COR-L47 (cell line): ENCODE measurements at regions not wholly inside any gene's neighbourhood (a gene's known extent, or its start where the extent isn't known, plus 50 kb on each side); places are given as distances from the start of the nearest gene placed in this dataset.

Experiments
- DNase-seq: peaks from one replicate; lab custom pipeline; 2025; lab: John Stamatoyannopoulos, UW

DNA sequence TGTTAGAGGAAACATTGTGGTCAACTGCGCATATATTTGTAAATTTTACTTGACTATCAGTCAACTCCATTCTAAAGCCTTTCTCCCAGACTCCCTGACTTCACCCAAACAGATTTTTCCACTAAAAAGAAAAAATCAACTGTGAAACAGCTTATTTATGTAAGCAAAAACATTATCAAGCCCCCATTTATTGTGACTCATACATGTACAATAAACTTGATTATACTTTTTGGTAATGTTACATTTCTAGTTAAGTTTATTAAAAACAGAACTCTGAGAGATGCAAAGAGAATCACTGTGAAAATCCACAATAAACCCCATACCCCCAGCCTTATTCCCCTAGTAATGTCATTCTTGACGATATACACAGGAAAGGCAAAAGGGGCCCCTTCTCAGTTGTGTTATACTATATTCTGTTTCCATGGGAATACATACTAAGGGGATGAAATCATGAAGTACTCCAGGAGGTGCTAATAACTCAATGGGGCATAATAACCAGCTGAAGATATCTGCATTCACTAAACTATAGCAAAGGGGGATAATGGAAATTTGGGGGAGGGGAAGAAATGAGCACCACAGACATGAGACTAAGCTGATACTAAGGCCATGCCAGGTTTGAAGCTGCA lies 616.0 kb downstream of the ACTL7B start:
- DNase-seq = no peak

DNA sequence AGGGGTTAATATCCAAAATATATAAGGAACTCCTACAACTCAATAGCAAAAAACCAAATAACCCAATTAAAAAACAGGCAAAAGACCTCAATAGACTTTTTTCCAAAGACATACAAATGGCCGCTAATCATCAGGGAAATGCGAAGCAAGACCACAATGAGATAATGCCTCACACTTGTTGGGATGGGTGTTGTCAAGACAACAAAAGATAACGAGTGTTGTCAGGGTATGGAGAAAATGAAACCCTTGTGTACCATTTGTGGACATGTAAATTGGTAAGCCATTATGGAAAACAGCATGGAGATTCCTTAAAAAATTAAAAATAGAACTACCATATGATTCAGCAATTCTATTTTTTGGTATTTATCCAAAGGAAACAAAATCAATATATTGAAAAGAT lies 620.2 kb downstream of the ACTL7B start:
- no peak for DNase-seq

- no peak for DNase-seq
Measured at GRCh38 chr9:108234811-108235210, 621.0 kb downstream of the ACTL7B start.

DNA sequence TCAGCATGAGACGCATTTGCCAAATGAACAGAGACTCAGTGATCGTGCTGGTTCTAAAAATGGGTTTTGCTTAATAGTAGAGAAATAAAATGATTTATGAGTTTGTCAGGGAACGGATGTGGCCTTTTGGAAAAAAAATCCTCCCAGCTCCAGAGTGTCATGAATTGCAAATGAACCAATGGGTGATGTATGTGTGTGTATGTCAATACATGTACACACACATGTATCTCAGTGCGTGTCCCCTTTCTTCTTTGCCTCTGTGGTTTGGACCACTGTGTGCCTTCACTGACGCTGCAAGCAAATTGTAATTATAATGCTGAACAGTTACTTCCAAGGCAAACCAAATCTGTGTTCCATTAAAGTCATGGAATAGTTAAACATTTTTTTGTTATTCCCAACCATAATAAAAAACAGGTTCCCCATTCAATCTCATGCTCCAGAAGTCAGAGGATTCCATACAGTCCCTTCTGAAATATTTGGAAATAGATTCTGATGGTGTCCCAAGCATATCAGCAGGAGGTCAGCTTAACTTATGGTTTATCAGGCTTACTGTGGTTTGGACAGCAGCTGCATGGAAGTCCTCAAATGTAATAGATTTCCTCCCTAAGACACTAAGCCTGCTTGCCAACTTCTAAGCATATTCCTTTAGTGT lies 630.5 kb downstream of the ACTL7B start:
- no peak for DNase-seq

DNA sequence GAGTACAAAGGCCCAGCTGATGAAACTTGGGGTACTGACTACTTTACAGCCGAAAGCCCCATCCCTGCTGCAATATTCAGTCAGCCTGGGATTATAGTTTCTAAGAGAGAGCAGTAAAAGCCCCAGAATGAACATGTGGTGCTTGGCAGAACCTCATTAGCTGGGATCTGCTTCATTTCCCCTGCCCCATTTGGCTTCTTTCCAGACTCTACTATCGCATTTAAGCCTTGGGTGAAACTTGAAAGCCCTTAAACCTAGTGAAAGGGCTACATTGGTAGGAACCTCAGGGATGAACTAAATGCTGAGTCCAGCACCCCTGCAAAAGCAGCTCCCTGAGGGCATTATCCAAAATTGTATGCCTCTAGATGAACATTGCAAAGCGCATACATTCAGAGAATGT lies 631.1 kb downstream of the ACTL7B start:
- no peak for DNase-seq

DNA sequence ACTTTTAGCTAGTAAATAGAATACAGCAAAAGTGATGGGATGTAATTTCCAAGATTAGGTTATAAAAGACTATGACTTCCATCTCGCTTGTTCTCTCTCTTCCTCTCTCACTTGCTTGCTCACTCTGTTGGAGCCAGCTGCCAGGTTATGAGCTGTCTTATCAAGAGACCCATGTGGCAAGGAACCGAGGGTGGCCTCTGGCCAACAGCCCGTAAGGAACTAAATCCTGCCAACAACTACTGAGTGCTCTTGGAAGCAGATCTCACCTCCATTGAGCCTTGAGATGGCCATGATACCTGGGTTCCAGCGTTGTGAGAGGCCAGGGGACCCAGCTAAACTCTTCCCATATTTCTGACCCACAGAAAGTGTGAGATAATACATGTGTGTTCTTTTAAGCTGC lies 636.1 kb downstream of the ACTL7B start:
- no peak for DNase-seq

- DNase-seq = no peak
Measured at GRCh38 chr9:108217431-108218349, 638.1 kb downstream of the ACTL7B start.

DNA sequence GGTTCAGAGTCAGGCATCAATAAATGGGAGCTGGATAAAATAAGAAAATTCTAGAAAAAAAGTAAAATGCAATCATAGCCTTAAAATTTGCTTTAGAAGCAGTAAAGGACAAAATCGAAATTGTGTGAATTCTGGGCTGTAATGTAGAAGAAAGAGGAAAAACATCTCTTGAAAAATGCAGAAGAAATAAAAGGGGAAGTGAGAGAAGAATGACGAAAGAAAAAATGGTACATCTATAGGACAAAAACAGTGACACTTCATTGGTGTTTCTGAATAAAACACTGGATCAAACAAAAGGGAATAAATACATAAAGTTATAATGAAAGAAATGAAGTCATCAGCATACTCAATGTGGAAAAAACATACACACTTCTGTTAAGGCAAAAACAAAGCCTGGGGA lies 642.3 kb downstream of the ACTL7B start:
- DNase-seq = no peak

DNA sequence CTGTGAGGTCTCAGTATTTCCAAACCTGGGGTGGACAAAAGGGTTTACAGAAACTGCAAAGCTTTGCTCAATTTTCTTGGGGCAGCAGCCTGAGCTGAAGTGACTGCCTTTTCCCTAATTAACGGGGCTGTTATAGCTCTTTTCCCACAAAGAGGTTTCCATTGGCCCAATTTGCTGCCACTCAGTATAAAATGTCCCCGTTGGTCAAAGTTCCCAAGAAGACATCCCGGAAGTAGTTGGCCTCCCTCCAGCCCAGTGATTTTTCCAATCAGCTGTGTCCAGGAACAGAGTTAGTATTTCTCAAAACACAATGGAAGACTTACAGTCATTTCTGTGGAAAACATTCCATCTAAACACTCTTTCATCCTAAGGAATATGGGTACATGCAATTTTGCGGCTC lies 643.6 kb downstream of the ACTL7B start:
- DNase-seq = no peak

DNA sequence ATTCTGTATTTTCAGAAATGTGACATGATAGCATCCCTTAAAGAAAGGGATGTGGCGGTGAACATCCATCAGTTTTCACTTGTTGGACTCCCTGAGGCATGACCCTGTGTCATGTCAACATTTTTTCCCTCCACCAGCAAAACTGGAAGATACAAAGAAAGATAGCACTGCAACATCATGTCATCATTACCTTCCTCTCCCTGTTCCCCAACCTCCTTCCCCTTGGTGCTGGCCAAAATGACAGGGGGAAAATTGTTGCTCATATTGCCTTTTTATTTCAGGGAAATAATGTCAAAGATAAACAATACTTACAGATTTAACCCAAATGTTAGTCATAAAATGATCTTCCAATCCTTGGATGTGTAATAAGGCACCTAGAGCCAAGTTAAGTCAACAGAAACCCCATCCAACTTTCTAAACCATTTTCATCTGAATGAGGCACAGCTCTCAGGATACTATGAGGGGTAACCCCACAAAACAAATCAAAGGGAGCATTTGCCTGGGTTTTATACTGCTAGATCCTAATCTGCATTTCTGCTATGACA lies 644.3 kb downstream of the ACTL7B start:
- DNase-seq = no peak

DNA sequence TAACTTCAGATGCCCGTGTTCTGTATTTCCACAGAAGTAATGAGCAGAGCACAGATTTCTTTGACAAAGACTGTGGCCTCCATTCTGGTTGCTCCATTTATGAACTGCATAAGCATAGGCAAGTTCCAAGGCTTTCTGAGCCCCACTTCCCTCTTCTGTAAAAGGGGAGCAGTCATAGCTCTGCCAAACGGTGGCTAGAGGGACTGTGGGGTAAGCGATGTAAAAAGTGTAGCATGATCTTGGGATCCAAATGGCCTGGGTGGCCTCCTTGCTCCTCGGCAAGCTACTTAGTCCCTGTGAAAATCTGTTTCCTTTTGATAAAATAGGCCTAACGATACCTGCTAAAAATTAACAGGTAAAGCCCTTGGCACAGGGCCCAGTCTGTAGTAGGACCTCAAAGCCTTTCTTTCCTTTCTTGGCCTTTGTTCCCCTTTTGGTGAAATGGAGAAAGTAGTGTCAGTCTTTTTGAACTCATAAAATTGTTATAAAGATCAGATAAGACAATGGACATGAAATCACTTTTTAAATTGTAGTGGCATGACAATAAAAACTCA lies 646.6 kb downstream of the ACTL7B start:
- DNase-seq = no peak

- no peak for DNase-seq
Measured at GRCh38 chr9:108207561-108208165, 648.1 kb downstream of the ACTL7B start.

DNA sequence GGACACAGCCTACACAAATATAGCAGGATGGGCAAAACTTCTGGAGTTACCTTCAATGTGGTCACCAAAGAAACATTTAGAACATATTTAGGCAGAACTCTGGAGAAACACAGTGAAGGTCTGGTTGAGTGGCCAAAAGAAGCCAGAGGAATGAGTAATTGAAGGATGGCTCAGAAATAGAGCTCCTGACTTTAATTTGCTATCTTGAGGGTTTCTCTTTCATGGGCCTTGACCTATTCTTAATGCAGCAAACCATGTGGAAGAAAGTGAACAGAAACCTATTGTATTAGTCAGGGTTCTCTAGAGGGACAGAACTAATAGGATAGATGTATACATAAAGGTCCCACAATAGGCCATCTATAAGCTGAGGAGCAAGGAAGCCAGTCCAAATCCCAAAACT lies 650.5 kb downstream of the ACTL7B start:
- no peak for DNase-seq

DNA sequence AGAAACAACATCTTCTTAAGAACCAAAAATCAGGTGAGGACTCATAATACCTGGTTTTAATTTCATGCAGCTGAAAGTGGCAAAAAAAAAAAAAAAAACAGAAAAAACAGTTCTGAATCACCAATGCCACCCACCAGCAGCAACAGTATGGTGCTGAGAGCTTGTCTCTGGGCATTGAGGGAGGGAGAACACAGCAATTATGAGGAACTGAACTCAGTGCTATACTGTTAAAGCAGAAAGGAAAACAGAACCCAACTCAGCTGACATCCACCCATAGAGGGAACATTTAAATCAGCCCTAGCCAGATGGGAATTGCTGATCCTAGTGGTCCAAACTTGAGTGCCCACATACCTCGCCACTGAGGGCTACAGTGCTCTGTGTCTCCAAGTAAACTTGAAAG lies 657.9 kb downstream of the ACTL7B start:
- no peak for DNase-seq

DNA sequence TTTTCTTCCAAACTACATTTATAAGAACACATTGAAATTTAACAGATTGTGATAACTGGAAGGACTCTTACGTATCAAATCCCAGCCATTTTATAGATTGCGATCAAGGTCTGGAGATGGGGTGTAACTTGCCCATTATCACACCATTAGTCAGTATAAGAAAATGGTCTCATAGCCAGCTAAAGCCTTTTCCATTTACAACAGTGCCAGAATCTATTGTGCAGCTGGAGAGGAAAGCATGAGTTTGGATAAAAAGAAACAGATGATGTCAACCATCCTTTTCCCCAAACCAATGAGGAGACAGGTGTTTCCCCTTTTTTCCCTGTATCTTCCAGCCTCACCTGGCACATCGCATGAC lies 658.8 kb downstream of the ACTL7B start:
- DNase-seq = no peak

GRCh38 chr9:108196332-108197007 lies 659.3 kb downstream of the ACTL7B start:
- DNase-seq = no peak

GRCh38 chr9:108194154-108194553 lies 661.6 kb downstream of the ACTL7B start:
- no peak for DNase-seq

DNA sequence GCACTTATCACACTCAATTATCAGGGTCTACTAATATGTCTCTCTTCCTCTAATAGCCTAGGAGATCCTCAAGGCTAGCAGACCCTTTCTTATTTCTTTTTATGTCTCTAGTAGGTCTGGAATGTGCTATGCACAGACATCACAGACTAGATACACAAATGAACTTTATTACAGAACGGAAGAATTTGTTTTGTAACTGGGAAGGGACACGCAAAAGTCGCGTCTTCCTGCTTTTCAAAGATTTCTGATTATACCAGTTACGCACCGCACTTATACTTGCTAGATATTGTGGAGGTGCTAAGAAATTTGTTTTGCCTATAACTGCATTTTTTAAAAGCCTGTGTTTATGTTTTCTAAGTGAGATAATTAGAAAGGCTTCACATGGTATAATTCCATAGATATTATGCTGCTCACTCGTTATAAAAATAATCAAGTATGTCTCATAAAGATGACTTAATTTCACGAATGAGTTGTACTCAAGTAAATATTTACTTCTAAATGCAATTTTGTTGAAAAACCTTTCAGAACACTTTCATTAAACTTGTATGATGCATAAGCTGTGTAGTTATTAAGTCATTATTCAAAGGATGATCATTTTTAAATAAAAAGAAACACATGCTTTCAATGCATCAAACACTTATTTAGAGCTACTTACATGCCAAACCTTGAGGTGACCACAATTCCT lies 662.6 kb downstream of the ACTL7B start:
- DNase-seq = no peak

DNA sequence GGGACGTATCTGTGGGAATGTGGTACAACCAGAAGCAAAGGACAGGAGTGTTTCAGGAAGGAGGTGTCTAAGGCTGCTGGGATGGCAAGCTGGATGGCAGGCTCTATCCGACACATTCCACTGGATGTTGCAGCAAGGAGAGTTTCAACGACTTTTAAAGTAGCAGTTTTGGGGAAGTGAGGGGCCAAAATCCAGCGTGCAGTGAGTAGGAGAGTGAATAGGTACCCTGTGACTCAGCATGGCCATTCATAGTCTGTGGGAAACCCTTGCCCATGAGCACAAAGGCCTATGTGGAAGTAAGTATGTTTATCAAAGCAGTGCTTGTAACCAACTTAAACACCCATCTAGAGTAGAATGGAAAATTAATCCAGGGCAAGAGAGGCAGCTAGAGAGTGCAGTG lies 664.7 kb downstream of the ACTL7B start:
- DNase-seq = no peak

- DNase-seq = no peak
Measured at GRCh38 chr9:108188976-108189375, 666.8 kb downstream of the ACTL7B start.

DNA sequence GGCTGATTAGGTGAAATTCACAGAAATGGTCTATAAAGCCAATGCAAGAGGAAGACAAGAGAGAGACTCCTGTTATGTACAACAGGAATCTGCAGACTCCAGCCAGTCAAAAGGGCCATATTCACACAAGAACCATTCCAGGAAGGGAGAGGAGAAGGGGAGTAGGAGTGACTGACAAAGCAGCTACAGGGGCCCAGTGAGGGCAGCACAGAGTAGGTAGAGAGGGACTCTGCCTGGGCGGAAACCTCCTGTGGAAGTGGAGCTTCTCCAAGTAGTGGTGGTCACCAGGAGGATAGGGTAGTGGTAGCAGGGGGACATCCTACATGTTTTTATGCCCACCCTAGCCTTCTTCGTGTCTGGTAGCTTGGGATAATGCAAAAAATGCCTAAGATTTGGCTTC lies 667.3 kb downstream of the ACTL7B start:
- DNase-seq = no peak
